ENCODE measurements at regions not wholly inside any gene's neighbourhood (a gene's known extent, or its start where the extent isn't known, plus 50 kb on each side); places are given as distances from the start of the nearest gene placed in this dataset.

DNA sequence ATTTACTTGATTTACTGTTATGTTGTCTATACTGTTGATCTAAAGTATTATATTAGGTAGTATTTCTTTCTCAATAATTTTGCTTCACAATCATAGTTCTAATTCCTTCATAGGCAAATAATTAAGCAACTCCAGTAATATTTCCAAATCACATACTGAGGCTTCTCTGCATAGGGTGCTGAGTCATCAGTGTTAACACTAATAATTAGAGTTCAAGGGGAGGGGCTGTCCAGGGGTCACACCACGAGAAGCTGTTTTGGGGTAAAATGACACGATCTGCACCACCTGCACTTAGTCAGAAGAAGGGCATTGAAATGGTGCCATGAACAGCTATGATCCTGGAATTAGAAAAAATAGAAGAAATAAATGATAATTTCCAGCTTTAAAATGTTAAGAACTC lies 1230.9 kb upstream of the SLC10A2 start:
- no peak for TF ChIP-seq CTCF (IDR thresholded peaks at IDR 0.05)
- TF ChIP-seq POLR2A (IDR thresholded peaks at IDR 0.05), result no peak
